SK-N-SH treated with all-trans-retinoic acid at 6 μM for 48 hours (cell line): ENCODE measurements at regions not wholly inside any gene's neighbourhood (a gene's known extent, or its start where the extent isn't known, plus 50 kb on each side); places are given as distances from the start of the nearest gene placed in this dataset.

Experiments
- ATAC-seq: fragments of 200-7000 bp; cut with Tn5 transposase; 3 replicates; pipeline ENCODE4 v1.9.1; 2020; ENCODE audit warnings: mild to moderate bottlenecking, moderate library complexity
- ARNTL ChIP-seq: fragments of 450-650 bp; formaldehyde crosslinking; IDR thresholded peaks from 2 replicates; pipeline ENCODE4 v1.5.0; 2020; ENCODE audit warnings: low read depth, mild to moderate bottlenecking, moderate library complexity, borderline replicate concordance
- BACH2 ChIP-seq: fragments of 250-450 bp; sonication (Bioruptor Pico); IDR thresholded peaks from 2 replicates; pipeline ENCODE4 v1.9.0; 2021; ENCODE audit warnings: mild to moderate bottlenecking, borderline replicate concordance
- CSDC2 ChIP-seq: fragments of 250-450 bp; sonication (Bioruptor Pico); IDR thresholded peaks from 2 replicates; pipeline ENCODE4 v1.5.0; 2020; ENCODE audit warnings: mild to moderate bottlenecking, moderate library complexity
- CSRNP3 ChIP-seq: fragments of 250-450 bp; sonication (Bioruptor Pico); IDR thresholded peaks from 2 replicates; pipeline ENCODE4 v1.5.1; 2021; ENCODE audit warnings: mild to moderate bottlenecking, moderate library complexity
- ESRRG ChIP-seq: fragments of 250-450 bp; sonication (Bioruptor Pico); IDR thresholded peaks from 2 replicates; pipeline ENCODE4 v1.6.1; 2021; ENCODE audit warnings: mild to moderate bottlenecking
- GLIS3 ChIP-seq: fragments of 250-450 bp; sonication (Bioruptor Pico); IDR thresholded peaks from 2 replicates; pipeline ENCODE4 v1.5.0; 2020; ENCODE audit warnings: mild to moderate bottlenecking, moderate library complexity
- ISL1 ChIP-seq: fragments of 250-450 bp; sonication (Bioruptor Pico); IDR thresholded peaks from 2 replicates; pipeline ENCODE4 v2.1.2; 2022; ENCODE audit warnings: mild to moderate bottlenecking, moderate library complexity
- OSR1 ChIP-seq: fragments of 250-450 bp; sonication (Bioruptor Pico); IDR thresholded peaks from 2 replicates; pipeline ENCODE4 v1.8.0; 2022; ENCODE audit warnings: moderate library complexity, mild to moderate bottlenecking, inconsistent platforms
- PATZ1 ChIP-seq: fragments of 250-450 bp; sonication (Bioruptor Pico); IDR thresholded peaks from 2 replicates; pipeline ENCODE4 v1.8.0; 2020; ENCODE audit warnings: mild to moderate bottlenecking, moderate library complexity, borderline replicate concordance
- POU6F1 ChIP-seq: fragments of 250-450 bp; sonication (Bioruptor Pico); IDR thresholded peaks from 2 replicates; pipeline ENCODE4 v1.8.0; 2021; ENCODE audit warnings: low read depth, mild to moderate bottlenecking, moderate library complexity, borderline replicate concordance
- PPARA ChIP-seq: fragments of 250-450 bp; sonication (Bioruptor Pico); IDR thresholded peaks from 2 replicates; pipeline ENCODE4 v1.5.0; 2020; ENCODE audit warnings: mild to moderate bottlenecking, borderline replicate concordance
- RARB ChIP-seq: fragments of 250-450 bp; sonication (Bioruptor Pico); IDR thresholded peaks from 2 replicates; pipeline ENCODE4 v1.8.0; 2021; ENCODE audit warnings: mild to moderate bottlenecking, moderate library complexity
- SNAI2 ChIP-seq: fragments of 250-450 bp; sonication (Bioruptor Pico); IDR thresholded peaks from 2 replicates; pipeline ENCODE4 v1.5.0; 2020; ENCODE audit warnings: mild to moderate bottlenecking, moderate library complexity
- TCF4 ChIP-seq: fragments of 250-450 bp; sonication (Bioruptor Pico); IDR thresholded peaks from 2 replicates; pipeline ENCODE4 v1.8.0; 2021; ENCODE audit warnings: mild to moderate bottlenecking, moderate library complexity, borderline replicate concordance
- TOX ChIP-seq: fragments of 250-450 bp; sonication (Bioruptor Pico); IDR thresholded peaks from 2 replicates; pipeline ENCODE4 v1.8.0; 2021; ENCODE audit warnings: mild to moderate bottlenecking, moderate library complexity, borderline replicate concordance
- TSHZ2 ChIP-seq: fragments of 250-450 bp; sonication (Bioruptor Pico); IDR thresholded peaks from 2 replicates; pipeline ENCODE4 v1.5.0; 2020; ENCODE audit warnings: mild to moderate bottlenecking, moderate library complexity
- ZC3H10 ChIP-seq: fragments of 250-450 bp; sonication (Bioruptor Pico); IDR thresholded peaks from 2 replicates; pipeline ENCODE4 v1.5.1; 2021; ENCODE audit warnings: mild to moderate bottlenecking, moderate library complexity
- ZFP3 ChIP-seq: fragments of 250-450 bp; sonication (Bioruptor Pico); IDR thresholded peaks from 2 replicates; pipeline ENCODE4 v1.5.0; 2020; ENCODE audit warnings: mild to moderate bottlenecking, moderate library complexity
- ZFP30 ChIP-seq: fragments of 450-650 bp; formaldehyde crosslinking; IDR thresholded peaks from 2 replicates; pipeline ENCODE4 v1.5.0; 2022; ENCODE audit warnings: mild to moderate bottlenecking, moderate library complexity
- ZNF565 ChIP-seq: fragments of 450-650 bp; formaldehyde crosslinking; conservative IDR thresholded peaks from 2 replicates; pipeline ENCODE4 v1.5.0; 2020; ENCODE audit warnings: low read depth, mild to moderate bottlenecking, moderate library complexity
- ZNF70 ChIP-seq: fragments of 450-650 bp; formaldehyde crosslinking; IDR thresholded peaks from 2 replicates; pipeline ENCODE4 v1.5.0; 2020; ENCODE audit warnings: mild to moderate bottlenecking, moderate library complexity
- ZNF8 ChIP-seq: fragments of 450-650 bp; formaldehyde crosslinking; IDR thresholded peaks from 2 replicates; pipeline ENCODE4 v1.5.0; 2020; ENCODE audit warnings: mild to moderate bottlenecking, moderate library complexity

- no peak for ATAC-seq
- TF ChIP-seq CSDC2 (no peak), ZC3H10 (CRISPR knock-in tag) (no peak), ZNF565 (no peak), ZNF8 (CRISPR knock-in tag) (no peak), ZFP30 (CRISPR knock-in tag) (no peak)
Observed at GRCh38 chr6:169379495-169380070, 125.9 kb upstream of the THBS2 start.

GRCh38 chr6:169378620-169379381, 125.2 kb upstream of the THBS2 start:
- no peak for TF ChIP-seq POU6F1 (CRISPR knock-in tag)
- no peak for TF ChIP-seq ARNTL (CRISPR knock-in tag)
- TF ChIP-seq ZFP30 (CRISPR knock-in tag), result no peak
- no peak for TF ChIP-seq PPARA (CRISPR knock-in tag)
- TF ChIP-seq, all 23 proteins: peak for 0
- ATAC-seq, result no peak

- TF ChIP-seq TCF4 (CRISPR knock-in tag) (no peak), ZFP3 (CRISPR knock-in tag) (no peak), ARNTL (CRISPR knock-in tag) (no peak), SNAI2 (CRISPR knock-in tag) (no peak), CSRNP3 (CRISPR knock-in tag) (no peak), GLIS3 (CRISPR knock-in tag) (no peak), PATZ1 (no peak), CSDC2 (no peak)
Observed at GRCh38 chr6:169376458-169376857, 122.8 kb upstream of the THBS2 start.

GRCh38 chr6:169372589-169372988, 118.9 kb upstream of the THBS2 start:
- ATAC-seq, result no peak
- no peak for TF ChIP-seq CSRNP3 (CRISPR knock-in tag)
- TF ChIP-seq TSHZ2 (CRISPR knock-in tag), result no peak
- no peak for TF ChIP-seq OSR1 (CRISPR knock-in tag)
- TF ChIP-seq POU6F1 (CRISPR knock-in tag), result no peak
- no peak for TF ChIP-seq ESRRG (CRISPR knock-in tag)
- TF ChIP-seq ZFP3 (CRISPR knock-in tag), result no peak
- no peak for TF ChIP-seq ZNF8 (CRISPR knock-in tag)
- TF ChIP-seq CSDC2, result no peak
- no peak for TF ChIP-seq SNAI2 (CRISPR knock-in tag)
- TF ChIP-seq RARB (CRISPR knock-in tag), result no peak
- no peak for TF ChIP-seq TOX (CRISPR knock-in tag)
- no peak for TF ChIP-seq ZNF70 (CRISPR knock-in tag)
- no peak for TF ChIP-seq ZFP30 (CRISPR knock-in tag)
- no peak for TF ChIP-seq ISL1
- no peak for TF ChIP-seq ZNF565
- no peak for TF ChIP-seq GLIS3 (CRISPR knock-in tag)
- no peak for TF ChIP-seq BACH2 (CRISPR knock-in tag)

More at GRCh38 chr6:169376458-169376857, 122.8 kb upstream of the THBS2 start:
- no peak for ATAC-seq
